Ovary (tissue), 3 donors: ENCODE measurements at regions not wholly inside any gene's neighbourhood (a gene's known extent, or its start where the extent isn't known, plus 50 kb on each side); places are given as distances from the start of the nearest gene placed in this dataset.

Experiments used
- EP300 ChIP-seq: sonication (generic); formaldehyde crosslinking; IDR thresholded peaks from one replicate; pipeline ENCODE4 v1.6.1; 2017; ENCODE audit warnings: antibody characterized with exemption
- POLR2A ChIP-seq: fragments of 450-650 bp; IDR thresholded peaks from one replicate; pipeline ENCODE4 v1.6.1; 2017; ENCODE audit warnings: antibody characterized with exemption, mild to moderate bottlenecking, moderate library complexity
- TF ChIP-seq, protein P1 (sequence below), 3 donors: fragments of 450-650 bp in 2 of 3; fragments of 200-600 bp in 1 of 3; IDR thresholded peaks; one replicate each; pipeline versions ENCODE4 v1.5.1 to v1.8.0; 2016 to 2022; ENCODE audit warnings: antibody characterized with exemption in 3 of 3, mild to moderate bottlenecking in 1 of 3
- donor health status: DM: no; HTN: no; CAD: no.

DNA sequence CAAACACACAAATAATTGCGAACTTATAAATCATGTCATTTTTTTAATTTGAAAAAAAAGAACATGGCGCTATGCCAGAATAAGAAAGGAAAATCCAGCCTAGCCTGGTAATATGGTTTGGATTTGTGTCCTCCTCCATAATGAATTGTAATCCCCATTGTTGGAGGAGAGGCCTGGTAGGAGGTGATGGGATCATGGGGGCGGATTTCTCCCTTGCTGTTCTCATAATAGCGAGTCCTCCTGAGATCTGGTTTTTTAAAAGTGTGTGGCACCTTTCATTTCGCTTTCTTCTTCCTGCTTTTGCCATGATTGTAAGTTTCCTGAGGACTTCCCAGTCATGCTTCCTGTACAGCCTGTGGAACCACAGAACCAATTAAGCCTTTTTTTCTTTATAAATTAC, 65.9 kb upstream of the TANC2 start:
- TF ChIP-seq, protein P1, sequence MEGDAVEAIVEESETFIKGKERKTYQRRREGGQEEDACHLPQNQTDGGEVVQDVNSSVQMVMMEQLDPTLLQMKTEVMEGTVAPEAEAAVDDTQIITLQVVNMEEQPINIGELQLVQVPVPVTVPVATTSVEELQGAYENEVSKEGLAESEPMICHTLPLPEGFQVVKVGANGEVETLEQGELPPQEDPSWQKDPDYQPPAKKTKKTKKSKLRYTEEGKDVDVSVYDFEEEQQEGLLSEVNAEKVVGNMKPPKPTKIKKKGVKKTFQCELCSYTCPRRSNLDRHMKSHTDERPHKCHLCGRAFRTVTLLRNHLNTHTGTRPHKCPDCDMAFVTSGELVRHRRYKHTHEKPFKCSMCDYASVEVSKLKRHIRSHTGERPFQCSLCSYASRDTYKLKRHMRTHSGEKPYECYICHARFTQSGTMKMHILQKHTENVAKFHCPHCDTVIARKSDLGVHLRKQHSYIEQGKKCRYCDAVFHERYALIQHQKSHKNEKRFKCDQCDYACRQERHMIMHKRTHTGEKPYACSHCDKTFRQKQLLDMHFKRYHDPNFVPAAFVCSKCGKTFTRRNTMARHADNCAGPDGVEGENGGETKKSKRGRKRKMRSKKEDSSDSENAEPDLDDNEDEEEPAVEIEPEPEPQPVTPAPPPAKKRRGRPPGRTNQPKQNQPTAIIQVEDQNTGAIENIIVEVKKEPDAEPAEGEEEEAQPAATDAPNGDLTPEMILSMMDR (IDR thresholded peaks at IDR 0.05), result no peak
- TF ChIP-seq EP300 (no peak), POLR2A (no peak)
